GM19324 (cell line): ENCODE measurements at regions not wholly inside any gene's neighbourhood (a gene's known extent, or its start where the extent isn't known, plus 50 kb on each side); places are given as distances from the start of the nearest gene placed in this dataset.
"Not testable (repeated sequence)": the region's sequence is repeated elsewhere in the genome, so short reads cannot be mapped to it uniquely, and the experiment has no call there.

Source experiments
- ATAC-seq: cut with Tn5 transposase; IDR thresholded peaks from one replicate; pipeline ENCODE4 v1.9.1; 2021; ENCODE audit warnings: mild to moderate bottlenecking, moderate library complexity; ENCODE audit not compliant: unreplicated experiment, low FRiP score

GRCh38 chr13:57899096-57899495, 267.6 kb downstream of the PCDH17 start:
- ATAC-seq = no peak

GRCh38 chr13:57909833-57910232, 278.3 kb downstream of the PCDH17 start:
- not testable (repeated sequence) for ATAC-seq

GRCh38 chr13:57918086-57918485, 286.5 kb downstream of the PCDH17 start:
- ATAC-seq = no peak

- ATAC-seq = no peak
Measured at GRCh38 chr13:57918913-57919312, 287.4 kb downstream of the PCDH17 start.

GRCh38 chr13:57925250-57925649, 293.7 kb downstream of the PCDH17 start:
- no peak for ATAC-seq

- no peak for ATAC-seq
Measured at GRCh38 chr13:57925751-57926150, 294.2 kb downstream of the PCDH17 start.

GRCh38 chr13:57932061-57932460, 300.5 kb downstream of the PCDH17 start:
- no peak for ATAC-seq

GRCh38 chr13:57933606-57934005, 302.1 kb downstream of the PCDH17 start:
- no peak for ATAC-seq

- ATAC-seq = no peak
Measured at GRCh38 chr13:57935965-57936364, 304.4 kb downstream of the PCDH17 start.

GRCh38 chr13:57946361-57946760, 314.8 kb downstream of the PCDH17 start:
- ATAC-seq = peak; percentile 78

GRCh38 chr13:57948884-57949283, 317.3 kb downstream of the PCDH17 start:
- ATAC-seq = no peak

GRCh38 chr13:57969951-57970350, 338.4 kb downstream of the PCDH17 start:
- no peak for ATAC-seq

- no peak for ATAC-seq
Measured at GRCh38 chr13:57970404-57970803, 338.9 kb downstream of the PCDH17 start.

- ATAC-seq = no peak
Measured at GRCh38 chr13:57982782-57983181, 351.2 kb downstream of the PCDH17 start.

GRCh38 chr13:57988276-57988675, 356.7 kb downstream of the PCDH17 start:
- no peak for ATAC-seq

GRCh38 chr13:57991041-57991440, 359.5 kb downstream of the PCDH17 start:
- no peak for ATAC-seq

- no peak for ATAC-seq
Measured at GRCh38 chr13:57992416-57992815, 360.9 kb downstream of the PCDH17 start.

GRCh38 chr13:57996717-57997116, 365.2 kb downstream of the PCDH17 start:
- ATAC-seq = no peak

GRCh38 chr13:58004751-58005150, 373.2 kb downstream of the PCDH17 start:
- no peak for ATAC-seq

- ATAC-seq = no peak
Measured at GRCh38 chr13:58018020-58018419, 386.5 kb downstream of the PCDH17 start.

GRCh38 chr13:58018865-58019264, 387.3 kb downstream of the PCDH17 start:
- no peak for ATAC-seq

GRCh38 chr13:58024103-58024502, 392.6 kb downstream of the PCDH17 start:
- ATAC-seq = no peak

- no peak for ATAC-seq
Measured at GRCh38 chr13:58025821-58026220, 394.3 kb downstream of the PCDH17 start.
